ENCODE measurements at regions not wholly inside any gene's neighbourhood (a gene's known extent, or its start where the extent isn't known, plus 50 kb on each side); places are given as distances from the start of the nearest gene placed in this dataset.

DNA sequence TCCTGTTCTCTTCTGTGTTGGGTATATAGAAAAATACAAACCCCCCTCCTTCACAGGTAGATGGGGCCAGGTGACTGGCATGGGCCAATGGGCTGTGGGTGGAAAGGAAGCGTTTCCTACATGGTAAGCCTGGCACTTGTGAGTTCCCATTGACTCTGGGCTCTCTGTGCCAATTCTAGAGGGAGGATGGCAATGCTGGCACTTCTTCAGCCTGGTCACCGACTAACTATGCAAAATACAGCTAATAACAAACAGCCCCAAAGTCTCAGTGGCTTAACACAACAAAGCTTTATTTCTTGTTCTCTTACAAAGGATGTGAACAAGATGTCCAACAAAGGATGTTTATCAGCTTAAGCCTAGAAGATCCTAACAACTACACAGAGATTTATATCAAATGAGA is 258.1 kb downstream of the SYK start:
- H3K27me3 Mint-ChIP-seq (ENCODE audit: insufficient read depth, unreplicated experiment): no peaks in the 10 kb centered on the region
- peak overlapping the region; percentile 98 for H3K27ac Mint-ChIP-seq (ENCODE audit: low read depth, unreplicated experiment)
- no peak overlapping the region for H3K4me3 Mint-ChIP-seq (ENCODE audit: unreplicated experiment)
- H3K4me1 Mint-ChIP-seq (ENCODE audit: insufficient read depth, unreplicated experiment): peaks cover 55% of the 10 kb centered on the region
- ChIA-PET POLR2A (interaction anchor here (0.5 to 3.4 kb wide), 29 partner anchors 10 to 370 kb away, joined by 3 to 21 read pairs (median 4); partner anchors contain the start of gene NFIL3), CTCF (interaction anchor here (0.7 to 1.5 kb wide), 3 partner anchors 60 to 144 kb away, joined by 3 read pairs; no protein-coding TSS in a partner anchor)
- peak; percentile 89 for DNase-seq (ENCODE audit: unreplicated experiment)
- intact Hi-C loops (cut with micrococcal nuclease): loop anchor here (1.0 to 2.0 kb wide), 2 partner anchors 59 to 138 kb away; no protein-coding TSS in a partner anchor
- TF ChIP-seq, protein P1, sequence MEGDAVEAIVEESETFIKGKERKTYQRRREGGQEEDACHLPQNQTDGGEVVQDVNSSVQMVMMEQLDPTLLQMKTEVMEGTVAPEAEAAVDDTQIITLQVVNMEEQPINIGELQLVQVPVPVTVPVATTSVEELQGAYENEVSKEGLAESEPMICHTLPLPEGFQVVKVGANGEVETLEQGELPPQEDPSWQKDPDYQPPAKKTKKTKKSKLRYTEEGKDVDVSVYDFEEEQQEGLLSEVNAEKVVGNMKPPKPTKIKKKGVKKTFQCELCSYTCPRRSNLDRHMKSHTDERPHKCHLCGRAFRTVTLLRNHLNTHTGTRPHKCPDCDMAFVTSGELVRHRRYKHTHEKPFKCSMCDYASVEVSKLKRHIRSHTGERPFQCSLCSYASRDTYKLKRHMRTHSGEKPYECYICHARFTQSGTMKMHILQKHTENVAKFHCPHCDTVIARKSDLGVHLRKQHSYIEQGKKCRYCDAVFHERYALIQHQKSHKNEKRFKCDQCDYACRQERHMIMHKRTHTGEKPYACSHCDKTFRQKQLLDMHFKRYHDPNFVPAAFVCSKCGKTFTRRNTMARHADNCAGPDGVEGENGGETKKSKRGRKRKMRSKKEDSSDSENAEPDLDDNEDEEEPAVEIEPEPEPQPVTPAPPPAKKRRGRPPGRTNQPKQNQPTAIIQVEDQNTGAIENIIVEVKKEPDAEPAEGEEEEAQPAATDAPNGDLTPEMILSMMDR (IDR thresholded peaks at IDR 0.05; ENCODE audit: unreplicated experiment): no peak
- TSS peak; percentile 70 for BruUV-seq (replicated peaks)
- H3K9me3 Mint-ChIP-seq (ENCODE audit: unreplicated experiment): no peaks in the 10 kb centered on the region
- peaks cover 11% of the 10 kb centered on the region for H3K36me3 Mint-ChIP-seq (ENCODE audit: insufficient read depth, unreplicated experiment)

- peak; percentile 99 for DNase-seq (ENCODE audit: unreplicated experiment)
- BruUV-seq (replicated peaks): no TSS peak
- intact Hi-C loops (cut with micrococcal nuclease): loop anchor here (1.0 to 2.0 kb wide), 2 partner anchors 60 to 137 kb away; no protein-coding TSS in a partner anchor
- TF ChIP-seq, protein P1 (IDR thresholded peaks at IDR 0.05; ENCODE audit: unreplicated experiment): no peak
- peak overlapping the region; percentile 63 for H3K4me3 Mint-ChIP-seq (ENCODE audit: unreplicated experiment)
- H3K27me3 Mint-ChIP-seq (ENCODE audit: insufficient read depth, unreplicated experiment): no peaks in the 10 kb centered on the region
- no peaks in the 10 kb centered on the region for H3K9me3 Mint-ChIP-seq (ENCODE audit: unreplicated experiment)
- ChIA-PET CTCF (interaction anchor here (0.6 to 1.9 kb wide), 7 partner anchors 10 to 145 kb away, joined by 3 to 8 read pairs (median 3); no protein-coding TSS in a partner anchor), POLR2A (interaction anchor here (0.6 to 3.4 kb wide), 45 partner anchors 11 to 372 kb away, joined by 3 to 22 read pairs (median 4); partner anchors contain the start of gene NFIL3)
- peaks cover 45% of the 10 kb centered on the region for H3K4me1 Mint-ChIP-seq (ENCODE audit: insufficient read depth, unreplicated experiment)
- peaks cover 10% of the 10 kb centered on the region for H3K36me3 Mint-ChIP-seq (ENCODE audit: insufficient read depth, unreplicated experiment)
- peak overlapping the region; percentile 98 for H3K27ac Mint-ChIP-seq (ENCODE audit: low read depth, unreplicated experiment)
Measured at GRCh38 chr9:91060520-91061343, 259.1 kb downstream of the SYK start.

DNA sequence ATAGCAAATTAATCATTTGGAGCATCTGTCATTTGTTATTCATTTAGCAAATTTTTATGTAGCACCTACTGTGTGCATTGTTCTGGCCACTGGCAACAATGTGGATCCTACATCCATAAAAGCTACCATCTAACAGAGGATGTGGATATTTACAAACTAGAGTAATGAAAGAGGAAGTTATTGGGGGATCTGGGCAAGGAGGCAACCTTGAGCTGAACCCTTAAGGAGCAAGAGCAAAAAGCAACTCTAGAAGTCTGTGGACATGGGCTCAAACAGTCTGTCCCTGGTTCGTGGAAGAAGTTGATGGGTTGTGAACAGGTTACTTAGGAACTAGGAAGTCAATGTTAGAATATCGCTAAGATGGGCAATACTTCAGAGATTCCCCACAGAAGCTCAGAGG is 259.9 kb downstream of the SYK start:
- Mint-ChIP-seq H3K4me1 (ENCODE audit: insufficient read depth, unreplicated experiment) (peaks cover 38% of the 10 kb centered on the region), H3K4me3 (ENCODE audit: unreplicated experiment) (peak overlapping the region; percentile 63), H3K27ac (ENCODE audit: low read depth, unreplicated experiment) (peak overlapping the region; percentile 98), H3K27me3 (ENCODE audit: insufficient read depth, unreplicated experiment) (no peaks in the 10 kb centered on the region), H3K36me3 (ENCODE audit: insufficient read depth, unreplicated experiment) (peaks cover 10% of the 10 kb centered on the region), H3K9me3 (ENCODE audit: unreplicated experiment) (no peaks in the 10 kb centered on the region)
- no peak for DNase-seq (ENCODE audit: unreplicated experiment)
- ChIA-PET CTCF (interaction anchor here (0.6 to 1.9 kb wide), 8 partner anchors 10 to 146 kb away, joined by 3 to 8 read pairs (median 3); no protein-coding TSS in a partner anchor), POLR2A (interaction anchor here (0.6 to 3.4 kb wide), 25 partner anchors 10 to 372 kb away, joined by 3 to 22 read pairs (median 4); no protein-coding TSS in a partner anchor)
- intact Hi-C loops (cut with micrococcal nuclease): loop anchor here (2.0 kb wide), 1 partner anchor 61 kb away; no protein-coding TSS in a partner anchor
- TF ChIP-seq, protein P1 (IDR thresholded peaks at IDR 0.05; ENCODE audit: unreplicated experiment): no peak
- BruUV-seq (replicated peaks): no TSS peak

GRCh38 chr9:91062281-91062680 is 260.7 kb downstream of the SYK start:
- CTCF ChIA-PET: interaction anchor here (0.9 to 1.9 kb wide), 7 partner anchors 9 to 147 kb away, joined by 3 to 8 read pairs (median 3); no protein-coding TSS in a partner anchor
- intact Hi-C loops (cut with micrococcal nuclease): no loop called here
- TF ChIP-seq, protein P1 (IDR thresholded peaks at IDR 0.05; ENCODE audit: unreplicated experiment): no peak
- Mint-ChIP-seq H3K4me1 (ENCODE audit: insufficient read depth, unreplicated experiment) (peaks cover 31% of the 10 kb centered on the region), H3K4me3 (ENCODE audit: unreplicated experiment) (no peak overlapping the region), H3K9me3 (ENCODE audit: unreplicated experiment) (no peaks in the 10 kb centered on the region), H3K27ac (ENCODE audit: low read depth, unreplicated experiment) (peak overlapping the region; percentile 98), H3K36me3 (ENCODE audit: insufficient read depth, unreplicated experiment) (peaks cover 10% of the 10 kb centered on the region), H3K27me3 (ENCODE audit: insufficient read depth, unreplicated experiment) (no peaks in the 10 kb centered on the region)
- POLR2A ChIA-PET: interaction anchor here (0.6 to 3.4 kb wide), 15 partner anchors 9 to 146 kb away, joined by 3 to 22 read pairs (median 7); no protein-coding TSS in a partner anchor
- peak; percentile 60 for DNase-seq (ENCODE audit: unreplicated experiment)
- BruUV-seq (replicated peaks): no TSS peak

Measured in MCF 10A (cell line).